IMR-90 (cell line): ENCODE measurements at regions not wholly inside any gene's neighbourhood (a gene's known extent, or its start where the extent isn't known, plus 50 kb on each side); places are given as distances from the start of the nearest gene placed in this dataset.

Experiments
- BHLHE40 ChIP-seq: fragments of 150-350 bp; IDR thresholded peaks from 2 replicates; pipeline ENCODE4 v1.6.1; 2016; ENCODE audit warnings: mild to moderate bottlenecking, low read depth, low read length
- CEBPB ChIP-seq: IDR thresholded peaks from 2 replicates; pipeline ENCODE4 v1.6.1; 2012; ENCODE audit warnings: low read depth, low read length, improper control_type of control experiment
- FOS ChIP-seq: fragments of 150-350 bp; IDR thresholded peaks from 2 replicates; pipeline ENCODE4 v1.6.1; 2016; ENCODE audit warnings: low read depth, low read length
- MAFK ChIP-seq: IDR thresholded peaks from 2 replicates; pipeline ENCODE4 v1.6.1; 2012; ENCODE audit warnings: low read depth, low read length, improper control_type of control experiment
- MAZ ChIP-seq: IDR thresholded peaks from 2 replicates; pipeline ENCODE4 v1.6.1; 2012; ENCODE audit warnings: low read depth, mild to moderate bottlenecking, low read length, improper control_type of control experiment, moderate library complexity, borderline replicate concordance
- MXI1 ChIP-seq: IDR thresholded peaks from 2 replicates; pipeline ENCODE4 v1.6.1; 2012; ENCODE audit warnings: low read depth, mild to moderate bottlenecking, low read length, moderate library complexity, borderline replicate concordance
- POLR2A ChIP-seq: IDR thresholded peaks from 2 replicates; pipeline ENCODE4 v1.6.1; 2012; ENCODE audit warnings: mild to moderate bottlenecking, low read depth, low read length
- RAD21 ChIP-seq: IDR thresholded peaks from 2 replicates; pipeline ENCODE4 v1.6.1; 2012; ENCODE audit warnings: low read length, improper control_type of control experiment
- RCOR1 ChIP-seq: IDR thresholded peaks from 2 replicates; pipeline ENCODE4 v1.6.1; 2012; ENCODE audit warnings: mild to moderate bottlenecking, low read length, improper control_type of control experiment; ENCODE audit not compliant: insufficient replicate concordance
- RFX5 ChIP-seq: IDR thresholded peaks from 2 replicates; pipeline ENCODE4 v1.8.0; 2012; ENCODE audit warnings: low read depth, mild to moderate bottlenecking, low read length, moderate library complexity
- SMC3 ChIP-seq: fragments of 150-350 bp; IDR thresholded peaks from 2 replicates; pipeline ENCODE4 v1.6.1; 2016; ENCODE audit warnings: low read depth, mild to moderate bottlenecking, antibody characterized with exemption, low read length, moderate library complexity
- TF ChIP-seq, protein P1 (sequence below): conservative IDR thresholded peaks from 2 replicates; pipeline ENCODE4 v1.5.1; 2012; ENCODE audit warnings: mild to moderate bottlenecking, low read depth, low read length, improper control_type of control experiment

DNA sequence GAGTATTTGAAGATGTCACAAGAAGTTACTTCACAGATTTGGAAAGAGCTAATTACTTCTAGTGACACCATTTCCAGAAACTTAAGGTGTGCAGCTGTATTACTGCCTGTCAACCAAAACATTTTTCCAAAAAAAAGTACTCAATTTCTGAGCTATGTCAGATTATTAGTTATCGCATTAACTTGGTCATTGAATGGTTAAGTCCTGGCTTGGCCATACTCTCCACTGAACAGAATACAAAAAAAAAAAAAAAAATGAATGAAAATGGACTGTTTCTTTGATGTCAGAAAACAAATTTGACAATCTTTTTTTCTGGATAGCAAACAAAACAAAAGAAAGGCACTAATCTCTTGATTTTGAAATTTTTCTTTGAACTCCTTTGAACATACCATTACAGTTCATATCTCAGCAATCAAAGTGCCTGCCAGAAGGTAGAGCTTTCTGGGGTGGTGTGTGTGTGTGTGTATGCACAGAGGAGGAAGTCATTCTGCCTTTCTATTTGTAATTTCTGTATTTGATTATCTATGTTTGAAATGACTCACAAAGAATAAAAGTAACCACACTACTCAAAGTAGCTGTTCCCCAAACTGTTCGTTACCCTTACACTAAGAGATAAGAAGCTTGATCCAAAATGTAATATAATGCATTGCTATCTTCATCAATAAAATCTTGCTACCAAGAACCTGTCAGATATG is 210.8 kb upstream of the FUT9 start:
- TF ChIP-seq, protein P1, sequence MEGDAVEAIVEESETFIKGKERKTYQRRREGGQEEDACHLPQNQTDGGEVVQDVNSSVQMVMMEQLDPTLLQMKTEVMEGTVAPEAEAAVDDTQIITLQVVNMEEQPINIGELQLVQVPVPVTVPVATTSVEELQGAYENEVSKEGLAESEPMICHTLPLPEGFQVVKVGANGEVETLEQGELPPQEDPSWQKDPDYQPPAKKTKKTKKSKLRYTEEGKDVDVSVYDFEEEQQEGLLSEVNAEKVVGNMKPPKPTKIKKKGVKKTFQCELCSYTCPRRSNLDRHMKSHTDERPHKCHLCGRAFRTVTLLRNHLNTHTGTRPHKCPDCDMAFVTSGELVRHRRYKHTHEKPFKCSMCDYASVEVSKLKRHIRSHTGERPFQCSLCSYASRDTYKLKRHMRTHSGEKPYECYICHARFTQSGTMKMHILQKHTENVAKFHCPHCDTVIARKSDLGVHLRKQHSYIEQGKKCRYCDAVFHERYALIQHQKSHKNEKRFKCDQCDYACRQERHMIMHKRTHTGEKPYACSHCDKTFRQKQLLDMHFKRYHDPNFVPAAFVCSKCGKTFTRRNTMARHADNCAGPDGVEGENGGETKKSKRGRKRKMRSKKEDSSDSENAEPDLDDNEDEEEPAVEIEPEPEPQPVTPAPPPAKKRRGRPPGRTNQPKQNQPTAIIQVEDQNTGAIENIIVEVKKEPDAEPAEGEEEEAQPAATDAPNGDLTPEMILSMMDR, result no peak
- TF ChIP-seq BHLHE40 (no peak), POLR2A (no peak), MAFK (no peak), RCOR1 (no peak), MAZ (no peak), CEBPB (no peak), MXI1 (no peak), FOS (no peak), RFX5 (no peak), RAD21 (no peak), SMC3 (no peak)
